ENCODE measurements at regions not wholly inside any gene's neighbourhood (a gene's known extent, or its start where the extent isn't known, plus 50 kb on each side); places are given as distances from the start of the nearest gene placed in this dataset.

GRCh38 chr5:163172540-163173338, 264.7 kb upstream of the CCNG1 start:
- H3K27me3 ChIP-seq (ENCODE audit: low read depth), result no peaks in the 10 kb centered on the region
- H3K27ac ChIP-seq, result no peak overlapping the region
- no peaks in the 10 kb centered on the region for H3K4me1 ChIP-seq
- no peak for TF ChIP-seq CTCF (IDR thresholded peaks at IDR 0.05)
- H3K9me3 ChIP-seq, result no peaks in the 10 kb centered on the region
- no peak overlapping the region for H3K4me3 ChIP-seq
- H3K36me3 ChIP-seq, result no peaks in the 10 kb centered on the region
- intact Hi-C loops (cut with DNase I), result no loop called here
- no peak for DNase-seq
- no peak for ATAC-seq

- no peaks in the 10 kb centered on the region for H3K27me3 ChIP-seq (ENCODE audit: low read depth)
- DNase-seq, result no peak
- no peaks in the 10 kb centered on the region for H3K36me3 ChIP-seq
- no peak for ATAC-seq
- H3K27ac ChIP-seq, result no peak overlapping the region
- TF ChIP-seq CTCF (IDR thresholded peaks at IDR 0.05), result no peak
- intact Hi-C loops (cut with DNase I), result no loop called here
- no peaks in the 10 kb centered on the region for H3K9me3 ChIP-seq
- no peak overlapping the region for H3K4me3 ChIP-seq
- H3K4me1 ChIP-seq, result no peaks in the 10 kb centered on the region
Observed at GRCh38 chr5:163177971-163178370, 259.4 kb upstream of the CCNG1 start.

GRCh38 chr5:163185315-163185714, 252.1 kb upstream of the CCNG1 start:
- no peaks in the 10 kb centered on the region for H3K9me3 ChIP-seq
- no peaks in the 10 kb centered on the region for H3K4me1 ChIP-seq
- intact Hi-C loops (cut with DNase I), result no loop called here
- DNase-seq (no peak), ATAC-seq (no peak)
- H3K27ac ChIP-seq, result no peak overlapping the region
- H3K36me3 ChIP-seq, result no peaks in the 10 kb centered on the region
- H3K4me3 ChIP-seq, result no peak overlapping the region
- TF ChIP-seq CTCF (IDR thresholded peaks at IDR 0.05), result no peak
- H3K27me3 ChIP-seq (ENCODE audit: low read depth), result no peaks in the 10 kb centered on the region

GRCh38 chr5:163189023-163189553, 248.3 kb upstream of the CCNG1 start:
- no peak for ATAC-seq

GRCh38 chr5:163190283-163190682, 247.1 kb upstream of the CCNG1 start:
- DNase-seq (no peak), ATAC-seq (no peak)
- no peaks in the 10 kb centered on the region for H3K27me3 ChIP-seq (ENCODE audit: low read depth)
- no peak for TF ChIP-seq CTCF (IDR thresholded peaks at IDR 0.05)
- H3K9me3 ChIP-seq, result no peaks in the 10 kb centered on the region
- no peaks in the 10 kb centered on the region for H3K36me3 ChIP-seq
- intact Hi-C loops (cut with DNase I), result no loop called here
- H3K4me1 ChIP-seq, result no peaks in the 10 kb centered on the region
- H3K4me3 ChIP-seq, result no peak overlapping the region
- H3K27ac ChIP-seq, result no peak overlapping the region

More at GRCh38 chr5:163189023-163189553, 248.3 kb upstream of the CCNG1 start:
- H3K36me3 ChIP-seq, result no peaks in the 10 kb centered on the region
- DNase-seq, result no peak
- H3K9me3 ChIP-seq, result no peaks in the 10 kb centered on the region
- no peaks in the 10 kb centered on the region for H3K4me1 ChIP-seq
- no peak overlapping the region for H3K27ac ChIP-seq
- no peak for TF ChIP-seq CTCF (IDR thresholded peaks at IDR 0.05)
- no peak overlapping the region for H3K4me3 ChIP-seq
- H3K27me3 ChIP-seq (ENCODE audit: low read depth), result no peaks in the 10 kb centered on the region
- intact Hi-C loops (cut with DNase I), result no loop called here
